ENCODE measurements at regions not wholly inside any gene's neighbourhood (a gene's known extent, or its start where the extent isn't known, plus 50 kb on each side); places are given as distances from the start of the nearest gene placed in this dataset.

DNA sequence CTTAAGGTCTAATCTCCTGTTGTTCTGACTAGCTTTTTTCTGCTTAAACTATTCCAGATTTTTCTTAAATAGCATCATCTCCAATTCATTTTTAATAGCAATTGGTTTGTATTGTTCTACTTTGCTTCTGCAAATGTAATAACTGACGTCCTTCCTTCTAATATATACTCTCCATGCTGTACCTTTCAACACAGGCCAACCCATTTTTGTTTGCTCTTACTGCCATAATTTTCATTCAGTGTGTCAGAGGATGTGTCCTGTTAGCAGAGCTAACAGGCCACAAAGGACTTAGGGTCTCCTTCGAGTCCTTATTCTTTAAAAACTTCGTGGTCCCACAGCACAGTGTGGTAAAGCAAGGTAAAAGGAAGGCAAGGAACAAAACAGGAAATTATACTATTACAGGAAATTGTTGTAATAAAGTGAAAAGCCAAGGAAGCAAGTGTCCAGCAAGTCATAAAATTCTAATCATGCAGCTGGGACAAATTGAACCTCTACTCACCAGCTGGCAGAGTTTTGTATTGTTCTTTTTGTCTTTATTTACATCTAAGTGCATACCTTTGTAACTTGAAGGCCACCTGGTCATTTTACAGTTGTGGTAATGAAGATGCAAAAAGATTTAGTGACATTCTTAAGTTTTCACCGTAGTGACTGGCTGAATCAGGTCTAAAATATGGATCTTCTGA is 64.9 kb upstream of the ZBTB20 start:
- no peak for TF ChIP-seq CHD1 (IDR thresholded peaks at IDR 0.05; ENCODE audit: low read depth, low read length)
- no peak for TF ChIP-seq RFX5 (IDR thresholded peaks at IDR 0.05; ENCODE audit: low read depth, low read length)
- no peak for TF ChIP-seq MAFK (IDR thresholded peaks at IDR 0.05; ENCODE audit: low read depth, low read length)
- no peak for TF ChIP-seq RAD21 (IDR thresholded peaks at IDR 0.05; ENCODE audit: low read length)
- ATAC-seq (ENCODE audit: low read depth) (no peak), DNase-seq (no peak)
- Histone ChIP-seq H3K27ac (ENCODE audit: insufficient read depth, low read length) (no peak overlapping the region), H4K91ac (ENCODE audit: insufficient read depth, low read depth, low read length) (no peak overlapping the region), H2BK15ac (ENCODE audit: low read depth, low read length) (no peak overlapping the region), H3K56ac (ENCODE audit: extremely low read depth, insufficient read depth, low read length) (no peak overlapping the region), H3K23ac (ENCODE audit: low read depth, low read length) (no peak overlapping the region), H3K27me3 (ENCODE audit: control insufficient read depth, insufficient read depth, low read length) (no peaks in the 10 kb centered on the region), H3K14ac (replicated peaks; ENCODE audit: low read depth, low read length) (no peak overlapping the region), H3K36me3 (ENCODE audit: control insufficient read depth, insufficient read depth, low read length) (no peaks in the 10 kb centered on the region), H4K5ac (ENCODE audit: low read depth, low read length) (no peak overlapping the region), H2BK5ac (ENCODE audit: low read depth, low read length, poor library complexity, severe bottlenecking) (no peak overlapping the region), H2AK9ac (replicated peaks; ENCODE audit: low read depth, low read length, poor library complexity) (no peak overlapping the region), H3K18ac (ENCODE audit: low read depth, low read length) (no peak overlapping the region), H3K9me1 (ENCODE audit: insufficient read depth, low read length) (no peaks in the 10 kb centered on the region), H2BK120ac (ENCODE audit: low read depth, low read length) (no peak overlapping the region), H4K8ac (ENCODE audit: low read depth in 2 of 2, low read length in 2 of 2) (no peak overlapping the region), H2AK5ac (ENCODE audit: low read depth, low read length) (no peak overlapping the region), H2AFZ (replicated peaks; ENCODE audit: low read length, poor library complexity) (no peak overlapping the region), H3K79me1 (ENCODE audit: low read depth in 1 of 2, low read length in 2 of 2) (no peaks in the 10 kb centered on the region), H3K4me2 (ENCODE audit: low read depth, low read length) (no peak overlapping the region), H4K20me1 (ENCODE audit: insufficient read depth, low read length) (no peaks in the 10 kb centered on the region), H3K9me3 (ENCODE audit: control insufficient read depth, insufficient read depth, low read length) (no peaks in the 10 kb centered on the region), H3K9ac (ENCODE audit: low read depth, low read length) (no peak overlapping the region), H3K4ac (ENCODE audit: low read depth, low read length) (no peak overlapping the region), H2BK20ac (ENCODE audit: low read depth, low read length) (no peak overlapping the region), H3K4me1 (ENCODE audit: control insufficient read depth, insufficient read depth, low read length) (no peaks in the 10 kb centered on the region), H3K4me3 (ENCODE audit: insufficient read depth, low read depth, low read length) (no peak overlapping the region)
- BruUV-seq (replicated peaks) = no TSS peak
- CTCF ChIA-PET = no interaction called here
- no CpG with 5 or more reads among the region's 4 CpGs for WGBS, 2 experiments (ENCODE audit: extremely low coverage in 2 of 2, insufficient read length in 1 of 2)
- dilution Hi-C loops (cut with HindIII; ENCODE audit: low sequenced_read_pairs, unreplicated experiment) = no loop called here
- in situ Hi-C loops (cut with MboI; ENCODE audit: low sequenced_read_pairs) = no loop called here
- POLR2A ChIA-PET (ENCODE audit: unreplicated experiment) = no interaction called here
- intact Hi-C loops (cut with micrococcal nuclease) = no loop called here
